ENCODE measurements at regions not wholly inside any gene's neighbourhood (a gene's known extent, or its start where the extent isn't known, plus 50 kb on each side); places are given as distances from the start of the nearest gene placed in this dataset.

- no peak for DNase-seq
These were observed 445.1 kb upstream of the RBMS3 start for GRCh38 chr3:28835751-28836150.

DNA sequence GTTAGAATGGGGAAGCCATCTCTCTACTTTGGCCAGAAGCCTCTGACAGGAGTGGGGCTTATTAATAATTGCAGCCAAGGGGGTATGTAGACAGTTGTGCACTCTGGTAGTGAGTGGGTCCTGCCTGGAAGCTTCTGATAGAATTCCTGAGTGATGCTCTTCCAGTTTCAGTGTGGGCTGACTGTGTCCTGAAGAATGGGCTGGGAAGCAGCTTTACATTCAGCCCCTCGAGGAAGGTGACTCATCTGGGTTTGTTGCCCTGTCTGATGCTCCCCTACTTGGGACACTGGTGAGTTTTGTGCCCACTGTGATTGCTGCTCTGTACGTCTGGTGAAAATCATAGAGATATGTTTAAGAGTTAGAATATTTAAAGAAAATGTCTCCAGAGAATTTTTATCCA, 444.7 kb upstream of the RBMS3 start:
- no peak for DNase-seq

DNA sequence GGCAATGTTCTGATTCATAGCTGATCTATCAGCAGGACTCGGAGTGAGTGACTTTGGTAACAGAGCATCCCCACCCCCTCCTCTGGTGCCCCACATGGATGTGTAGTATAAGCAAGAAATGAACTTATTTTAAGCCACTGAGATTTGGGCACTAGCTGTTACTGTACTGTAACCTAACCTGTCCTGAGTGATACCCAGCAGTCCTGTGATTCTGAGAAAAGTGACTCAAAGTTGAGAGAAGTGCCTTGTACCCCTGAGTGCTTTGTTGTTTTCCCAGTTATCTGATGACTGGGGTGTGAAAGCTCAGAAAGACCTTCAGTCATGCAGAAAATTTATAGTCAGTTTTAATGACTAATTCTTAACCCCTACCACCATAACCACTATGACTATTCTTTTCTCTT, 439.9 kb upstream of the RBMS3 start:
- DNase-seq = no peak

DNA sequence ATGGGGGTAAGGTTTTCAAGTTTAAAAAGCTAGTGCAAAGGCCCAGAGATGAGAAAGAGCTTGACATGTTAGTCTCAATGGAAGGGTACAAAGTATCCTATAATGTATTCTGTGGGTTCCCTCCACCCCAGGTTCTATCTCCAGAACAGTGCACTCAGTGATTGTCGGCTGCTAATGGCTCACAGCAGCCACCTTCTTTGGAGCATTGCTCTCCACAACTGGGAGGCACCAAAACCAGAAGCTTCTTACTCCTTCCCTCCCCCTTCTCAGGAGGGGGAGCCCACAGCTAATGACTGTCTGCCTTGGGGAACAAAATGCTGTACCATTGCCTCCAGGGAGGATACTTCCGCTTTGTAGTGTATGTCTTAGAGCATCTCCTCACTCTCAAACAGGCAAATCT, 439.4 kb upstream of the RBMS3 start:
- no peak for DNase-seq

- DNase-seq = no peak
These were observed 436.4 kb upstream of the RBMS3 start for GRCh38 chr3:28844298-28845005.

DNA sequence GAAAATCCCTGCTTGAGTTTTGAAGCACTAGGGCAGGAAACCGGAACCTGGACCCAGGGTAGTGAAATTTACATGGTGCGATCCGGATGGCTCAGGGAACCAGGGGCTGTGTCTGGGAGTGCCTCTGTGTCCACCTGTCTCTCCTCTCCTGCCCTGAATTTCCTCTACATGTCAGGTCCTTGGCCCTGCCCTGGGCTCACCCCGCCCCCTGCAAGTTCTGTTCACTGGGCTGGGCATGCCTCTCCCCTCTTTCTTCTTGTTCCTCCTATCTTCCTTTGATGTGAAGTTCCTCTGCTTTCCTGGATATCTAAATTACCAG, 435.9 kb upstream of the RBMS3 start:
- no peak for DNase-seq

DNA sequence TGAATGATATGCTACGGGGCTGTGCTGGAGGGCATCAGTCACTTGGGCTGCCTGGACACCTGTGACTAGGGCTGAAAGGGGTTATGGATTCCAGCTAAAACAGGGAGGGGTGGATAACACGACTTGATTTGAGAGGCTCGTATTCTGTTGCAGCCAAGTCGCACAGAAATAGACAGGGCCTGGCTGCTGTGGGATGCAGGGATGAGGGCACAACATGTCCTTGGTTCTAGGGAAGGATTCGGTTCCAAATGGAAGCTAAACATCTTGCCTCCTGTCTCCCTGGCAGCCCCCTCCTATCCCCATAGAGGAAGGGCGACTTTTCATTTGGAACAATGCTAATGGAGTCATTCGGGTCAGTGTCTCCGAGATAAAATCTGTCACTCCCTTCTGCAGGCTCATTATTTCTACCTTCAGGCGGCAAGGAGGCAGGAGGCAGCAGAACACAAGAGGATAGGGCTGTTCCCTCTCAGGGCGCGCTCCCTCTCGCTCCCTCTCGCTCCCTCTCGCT, 433.8 kb upstream of the RBMS3 start:
- DNase-seq = no peak

DNA sequence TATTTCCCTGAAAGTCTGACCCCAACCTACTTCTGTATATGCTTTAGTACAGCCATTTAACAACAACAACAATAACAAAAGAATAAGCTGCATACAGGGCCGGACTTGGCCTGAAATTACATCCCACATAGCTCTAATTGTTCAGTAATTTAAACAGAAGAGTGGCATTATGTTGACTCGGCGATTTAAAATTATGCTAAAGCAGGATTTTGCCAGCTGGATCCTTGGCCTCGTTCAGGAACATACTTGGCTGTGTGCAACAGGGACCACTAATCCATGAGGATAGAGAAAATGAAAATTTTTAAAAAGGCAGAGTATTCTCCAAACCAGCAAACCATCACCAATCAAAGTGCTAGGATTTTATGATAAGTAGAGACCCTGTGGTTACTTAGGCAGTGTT, 433.1 kb upstream of the RBMS3 start:
- DNase-seq = no peak

GRCh38 chr3:28850186-28850585, 430.7 kb upstream of the RBMS3 start:
- DNase-seq = no peak

GRCh38 chr3:28853830-28854229, 427.0 kb upstream of the RBMS3 start:
- no peak for DNase-seq

DNA sequence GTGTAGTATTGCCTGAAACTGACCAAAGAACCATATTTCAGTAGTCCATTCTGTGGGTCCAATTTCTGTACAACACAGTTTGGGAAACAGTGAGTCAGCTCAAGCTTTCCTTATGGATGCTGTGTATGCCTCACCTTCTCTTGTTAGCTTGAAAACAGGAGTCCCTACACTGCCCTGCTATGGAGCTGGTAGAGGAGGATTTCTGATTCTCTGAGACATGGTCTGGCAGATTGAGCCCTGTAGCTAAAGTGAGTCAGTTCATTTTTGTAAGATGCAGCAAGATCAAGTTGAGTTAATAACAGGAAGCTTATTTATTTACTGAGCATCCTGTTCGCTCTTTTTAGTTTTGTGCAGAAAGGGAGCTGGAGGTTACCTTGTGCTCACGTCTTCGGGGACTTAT, 424.1 kb upstream of the RBMS3 start:
- no peak for DNase-seq

DNA sequence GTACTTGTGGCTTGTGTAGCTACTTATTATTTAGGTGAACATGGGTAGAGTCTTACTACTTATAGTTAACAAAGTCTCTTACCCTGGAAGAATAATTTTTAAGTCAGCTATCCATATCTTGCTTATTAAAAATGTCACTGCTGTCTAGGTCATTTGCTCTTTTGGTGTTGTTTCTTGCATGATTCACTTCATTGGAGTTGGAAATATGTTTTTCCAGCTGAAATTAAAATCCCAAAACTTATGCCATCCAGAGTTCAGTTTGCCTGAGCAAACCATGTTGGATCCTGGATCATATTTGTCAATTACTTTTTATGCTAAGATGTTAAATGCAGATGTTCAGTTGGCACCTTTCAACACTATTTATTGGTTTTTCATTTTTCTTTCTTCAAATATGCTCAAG, 421.0 kb upstream of the RBMS3 start:
- no peak for DNase-seq

- no peak for DNase-seq
These were observed 420.6 kb upstream of the RBMS3 start for GRCh38 chr3:28860307-28860706.

DNA sequence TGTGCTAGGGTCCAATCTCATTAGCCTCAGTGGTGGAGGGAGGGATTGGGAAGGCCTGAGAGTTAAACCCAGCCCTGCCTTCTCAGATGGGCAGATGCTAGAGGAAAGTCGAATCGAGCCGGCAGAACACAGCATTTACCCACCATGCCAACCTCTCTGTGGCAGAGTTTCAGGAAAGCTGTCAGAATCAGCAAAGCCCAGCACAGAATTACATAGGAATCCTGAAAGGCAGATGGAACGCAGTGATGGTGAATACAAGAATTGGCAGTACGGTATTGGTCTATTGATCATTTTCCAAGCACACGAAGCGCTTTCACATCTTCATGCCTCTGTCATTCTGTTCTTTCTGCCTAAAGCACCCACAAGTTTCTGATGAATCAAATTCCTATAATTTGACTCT, 417.7 kb upstream of the RBMS3 start:
- DNase-seq = no peak

GRCh38 chr3:28867836-28868235, 413.0 kb upstream of the RBMS3 start:
- DNase-seq = no peak

- DNase-seq = no peak
These were observed 412.0 kb upstream of the RBMS3 start for GRCh38 chr3:28868897-28869296.

DNA sequence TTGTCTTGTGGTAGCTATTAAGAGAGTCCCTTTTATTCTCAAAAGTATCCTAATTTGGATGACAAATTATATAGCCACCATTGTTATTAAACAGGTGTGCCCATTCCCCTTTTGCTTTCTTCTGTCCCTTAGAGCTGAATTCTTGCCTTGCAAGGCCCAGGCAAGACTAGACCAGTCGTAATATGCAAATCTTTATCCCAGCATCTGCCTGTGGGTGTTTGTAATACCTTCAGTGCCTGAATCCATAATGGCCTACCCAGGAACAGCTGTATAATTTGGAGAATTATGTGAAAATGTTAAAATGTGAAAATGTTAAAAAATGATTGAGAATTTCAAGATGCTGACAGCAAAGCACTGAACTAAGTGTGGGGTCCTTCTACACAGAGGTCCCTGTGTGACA, 403.0 kb upstream of the RBMS3 start:
- DNase-seq = no peak

GRCh38 chr3:28890373-28890772, 390.5 kb upstream of the RBMS3 start:
- DNase-seq = no peak

DNA sequence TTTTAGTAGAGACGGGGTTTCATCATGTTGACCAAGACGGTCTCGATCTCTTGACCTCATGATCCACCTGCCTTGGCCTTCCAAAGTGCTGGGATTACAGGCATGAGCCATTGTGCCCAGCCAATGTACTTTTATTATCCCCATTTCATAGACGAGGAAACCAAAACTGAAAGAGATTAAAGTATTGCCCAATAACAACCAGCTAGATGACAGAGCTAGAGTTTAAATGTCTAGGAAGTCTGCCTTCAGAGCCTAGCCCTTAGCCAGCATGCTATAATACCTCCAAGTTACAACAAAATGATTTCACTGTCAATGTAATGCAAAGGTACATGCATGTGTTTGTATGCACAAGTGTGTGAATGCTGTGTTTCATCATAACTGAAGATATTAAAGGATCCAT, 389.4 kb upstream of the RBMS3 start:
- DNase-seq = no peak

GRCh38 chr3:28900301-28900700, 380.6 kb upstream of the RBMS3 start:
- no peak for DNase-seq

GRCh38 chr3:28901018-28901417, 379.9 kb upstream of the RBMS3 start:
- DNase-seq = no peak

DNA sequence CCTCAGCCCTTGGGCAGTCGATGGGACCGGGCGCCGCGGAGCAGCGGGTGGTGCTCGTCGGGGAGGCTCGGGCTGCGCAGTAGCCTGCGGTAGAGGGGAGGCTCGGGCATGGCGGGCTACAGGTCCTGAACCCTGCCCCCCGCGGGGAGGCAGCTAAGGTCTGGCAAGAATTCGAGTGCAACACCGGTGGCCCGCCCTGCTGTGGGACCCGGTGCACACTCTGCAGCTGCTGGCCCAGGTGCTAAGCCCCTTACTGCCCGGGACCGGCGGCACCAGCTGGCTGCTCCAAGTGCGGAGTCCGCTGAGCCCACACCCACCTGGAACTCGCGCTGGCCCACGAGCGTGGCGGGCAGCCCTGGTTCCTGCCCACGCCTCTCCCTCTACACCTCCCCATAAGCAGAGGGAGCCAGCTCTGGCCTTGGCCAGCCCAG, 377.7 kb upstream of the RBMS3 start:
- DNase-seq = no peak

DNA sequence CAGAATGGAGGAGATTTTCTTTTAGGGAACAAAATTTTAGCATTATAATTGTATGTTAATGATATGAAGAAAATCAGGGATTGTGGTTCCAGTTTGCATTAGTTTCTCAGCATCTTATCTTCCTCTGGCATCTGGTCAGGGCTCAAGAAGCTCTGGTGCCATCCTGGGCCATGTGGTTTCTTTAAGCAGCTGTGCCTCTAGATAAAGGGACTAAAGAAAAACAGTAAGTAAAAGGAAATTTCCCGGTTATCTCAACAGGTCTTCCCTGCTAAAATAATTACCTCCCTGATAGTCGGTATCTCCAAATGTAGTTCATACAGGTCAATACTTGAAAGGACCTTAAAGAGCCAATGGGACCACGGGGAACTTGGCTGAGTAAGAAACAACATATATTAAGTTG, 375.1 kb upstream of the RBMS3 start:
- DNase-seq = no peak

- DNase-seq = no peak
These were observed 374.1 kb upstream of the RBMS3 start for GRCh38 chr3:28906561-28907310.

- DNase-seq = no peak
These were observed 373.3 kb upstream of the RBMS3 start for GRCh38 chr3:28907616-28908015.

Data from activated CD8-positive, alpha-beta memory T cell treated with anti-CD3 and anti-CD28 coated beads for 24 hours (primary cell).